ENCODE measurements at regions not wholly inside any gene's neighbourhood (a gene's known extent, or its start where the extent isn't known, plus 50 kb on each side); places are given as distances from the start of the nearest gene placed in this dataset.

DNA sequence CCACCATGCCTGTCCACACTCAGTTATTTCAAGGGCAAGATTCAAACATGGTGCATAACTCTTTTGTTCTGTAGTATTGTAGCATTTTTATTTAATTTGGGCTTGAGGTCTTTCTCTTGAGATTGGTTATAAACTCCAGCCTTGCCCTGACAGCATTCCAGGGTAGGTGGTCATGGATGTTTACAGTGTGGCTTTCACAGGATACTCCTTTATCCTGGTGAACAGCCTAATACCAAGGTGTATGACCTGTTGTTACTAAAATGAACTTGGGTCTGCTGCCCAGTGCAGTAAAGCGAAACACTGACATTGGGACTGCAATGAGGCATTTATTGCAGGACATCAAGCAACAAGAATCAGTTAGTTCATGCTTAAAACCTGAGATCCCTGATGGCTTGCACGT lies 434.8 kb downstream of the ANKRD50 start:
- H3K4me1 Mint-ChIP-seq (ENCODE audit: low read depth), result peaks cover 39% of the 10 kb centered on the region
- DNase-seq, result no peak
- H3K27ac Mint-ChIP-seq, result no peak overlapping the region
- no peaks in the 10 kb centered on the region; the same call in 1 of the 2 replicates for H3K9me3 Mint-ChIP-seq
- TF ChIP-seq, protein P1, sequence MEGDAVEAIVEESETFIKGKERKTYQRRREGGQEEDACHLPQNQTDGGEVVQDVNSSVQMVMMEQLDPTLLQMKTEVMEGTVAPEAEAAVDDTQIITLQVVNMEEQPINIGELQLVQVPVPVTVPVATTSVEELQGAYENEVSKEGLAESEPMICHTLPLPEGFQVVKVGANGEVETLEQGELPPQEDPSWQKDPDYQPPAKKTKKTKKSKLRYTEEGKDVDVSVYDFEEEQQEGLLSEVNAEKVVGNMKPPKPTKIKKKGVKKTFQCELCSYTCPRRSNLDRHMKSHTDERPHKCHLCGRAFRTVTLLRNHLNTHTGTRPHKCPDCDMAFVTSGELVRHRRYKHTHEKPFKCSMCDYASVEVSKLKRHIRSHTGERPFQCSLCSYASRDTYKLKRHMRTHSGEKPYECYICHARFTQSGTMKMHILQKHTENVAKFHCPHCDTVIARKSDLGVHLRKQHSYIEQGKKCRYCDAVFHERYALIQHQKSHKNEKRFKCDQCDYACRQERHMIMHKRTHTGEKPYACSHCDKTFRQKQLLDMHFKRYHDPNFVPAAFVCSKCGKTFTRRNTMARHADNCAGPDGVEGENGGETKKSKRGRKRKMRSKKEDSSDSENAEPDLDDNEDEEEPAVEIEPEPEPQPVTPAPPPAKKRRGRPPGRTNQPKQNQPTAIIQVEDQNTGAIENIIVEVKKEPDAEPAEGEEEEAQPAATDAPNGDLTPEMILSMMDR (IDR thresholded peaks at IDR 0.05), result no peak
- H3K36me3 Mint-ChIP-seq (ENCODE audit: low read depth), result no peaks in the 10 kb centered on the region
- no peak overlapping the region for H3K4me3 Mint-ChIP-seq
- H3K27me3 Mint-ChIP-seq (ENCODE audit: insufficient read depth), result no peaks in the 10 kb centered on the region; the same call in 1 of the 2 replicates

DNA sequence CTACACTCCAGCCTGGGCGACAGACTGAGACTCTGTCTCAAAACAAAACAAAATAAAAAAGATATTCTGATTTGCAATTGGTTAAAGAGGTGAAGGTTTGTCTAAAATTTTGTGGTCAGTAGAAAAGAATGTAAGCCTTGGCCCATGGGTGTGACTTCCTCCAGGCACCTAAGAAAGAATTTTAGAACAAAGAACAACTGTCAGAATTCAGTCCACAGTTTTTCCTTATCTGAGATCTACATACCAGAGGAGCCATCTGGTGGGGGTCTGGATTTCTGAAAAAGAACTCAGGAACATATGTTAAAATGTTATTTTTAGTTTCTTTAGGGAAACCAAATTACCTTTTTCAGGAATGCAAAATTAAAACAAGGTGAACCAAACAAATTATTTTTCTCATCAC lies 434.1 kb downstream of the ANKRD50 start:
- DNase-seq, result peak; percentile 45
- H3K27ac Mint-ChIP-seq, result peak overlapping the region; percentile 22; the same call in 1 of the 2 replicates
- no peaks in the 10 kb centered on the region for H3K36me3 Mint-ChIP-seq (ENCODE audit: low read depth)
- TF ChIP-seq, protein P1 (IDR thresholded peaks at IDR 0.05), result no peak
- peaks cover 39% of the 10 kb centered on the region for H3K4me1 Mint-ChIP-seq (ENCODE audit: low read depth)
- no peaks in the 10 kb centered on the region; the same call in 1 of the 2 replicates for H3K9me3 Mint-ChIP-seq
- no peak overlapping the region for H3K4me3 Mint-ChIP-seq
- no peaks in the 10 kb centered on the region; the same call in 1 of the 2 replicates for H3K27me3 Mint-ChIP-seq (ENCODE audit: insufficient read depth)

DNA sequence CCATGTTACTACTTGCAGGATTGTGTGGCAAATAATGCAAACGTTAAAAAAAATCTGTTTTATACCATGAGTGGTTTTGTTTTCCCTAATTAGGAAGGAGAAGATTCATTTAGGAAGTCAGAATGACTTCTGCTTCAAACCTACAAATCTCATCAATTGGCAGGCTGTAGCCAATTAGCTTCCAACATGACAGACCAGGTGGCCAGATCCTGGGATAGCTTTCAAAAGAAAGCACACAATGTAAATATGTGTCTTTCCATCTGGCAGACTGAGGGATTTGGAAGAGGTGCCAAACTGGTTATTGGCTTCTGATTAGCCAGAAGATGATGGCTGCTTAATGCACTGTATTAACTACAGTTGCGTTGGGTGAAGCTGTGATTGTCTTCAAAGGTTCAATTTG lies 432.8 kb downstream of the ANKRD50 start:
- H3K27me3 Mint-ChIP-seq (ENCODE audit: insufficient read depth), result no peaks in the 10 kb centered on the region
- no peaks in the 10 kb centered on the region for H3K36me3 Mint-ChIP-seq (ENCODE audit: low read depth)
- peaks cover 39% of the 10 kb centered on the region for H3K4me1 Mint-ChIP-seq (ENCODE audit: low read depth)
- no peak overlapping the region for H3K4me3 Mint-ChIP-seq
- TF ChIP-seq, protein P1 (IDR thresholded peaks at IDR 0.05), result no peak
- no peaks in the 10 kb centered on the region for H3K9me3 Mint-ChIP-seq
- no peak for DNase-seq
- no peak overlapping the region for H3K27ac Mint-ChIP-seq

DNA sequence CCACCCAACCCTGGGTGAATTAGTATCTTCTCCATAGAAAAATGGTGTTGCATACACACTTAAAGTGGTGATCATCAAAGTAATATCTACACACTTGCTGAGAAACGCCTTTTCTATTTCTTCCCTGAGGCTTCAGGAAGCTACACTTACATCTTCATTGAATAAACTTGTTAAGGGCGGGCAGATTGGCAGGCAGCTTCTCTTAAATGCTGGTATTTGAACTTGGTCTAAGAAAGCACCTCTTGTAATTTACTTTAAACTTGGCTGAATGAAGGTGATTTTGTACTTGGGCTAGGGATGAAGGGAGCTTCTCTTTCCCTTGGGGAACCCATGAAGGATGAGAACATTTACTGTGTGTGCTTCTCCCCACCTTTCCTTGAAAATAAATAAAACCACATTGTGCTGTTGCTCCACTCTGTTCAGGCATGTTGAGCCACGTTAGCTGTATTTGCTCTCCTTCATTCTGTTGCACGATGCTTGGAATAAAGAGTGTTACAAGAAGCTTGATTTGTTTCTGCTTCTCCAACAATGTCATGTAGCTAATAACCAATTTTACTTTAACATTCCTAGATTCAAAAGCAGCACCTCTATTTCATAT lies 430.1 kb downstream of the ANKRD50 start:
- no peaks in the 10 kb centered on the region for H3K9me3 Mint-ChIP-seq
- TF ChIP-seq, protein P1 (IDR thresholded peaks at IDR 0.05), result no peak
- H3K27me3 Mint-ChIP-seq (ENCODE audit: insufficient read depth), result no peaks in the 10 kb centered on the region
- no peaks in the 10 kb centered on the region for H3K36me3 Mint-ChIP-seq (ENCODE audit: low read depth)
- H3K27ac Mint-ChIP-seq, result no peak overlapping the region
- no peak for DNase-seq
- H3K4me1 Mint-ChIP-seq (ENCODE audit: low read depth), result peaks cover 23% of the 10 kb centered on the region
- H3K4me3 Mint-ChIP-seq, result no peak overlapping the region

DNA sequence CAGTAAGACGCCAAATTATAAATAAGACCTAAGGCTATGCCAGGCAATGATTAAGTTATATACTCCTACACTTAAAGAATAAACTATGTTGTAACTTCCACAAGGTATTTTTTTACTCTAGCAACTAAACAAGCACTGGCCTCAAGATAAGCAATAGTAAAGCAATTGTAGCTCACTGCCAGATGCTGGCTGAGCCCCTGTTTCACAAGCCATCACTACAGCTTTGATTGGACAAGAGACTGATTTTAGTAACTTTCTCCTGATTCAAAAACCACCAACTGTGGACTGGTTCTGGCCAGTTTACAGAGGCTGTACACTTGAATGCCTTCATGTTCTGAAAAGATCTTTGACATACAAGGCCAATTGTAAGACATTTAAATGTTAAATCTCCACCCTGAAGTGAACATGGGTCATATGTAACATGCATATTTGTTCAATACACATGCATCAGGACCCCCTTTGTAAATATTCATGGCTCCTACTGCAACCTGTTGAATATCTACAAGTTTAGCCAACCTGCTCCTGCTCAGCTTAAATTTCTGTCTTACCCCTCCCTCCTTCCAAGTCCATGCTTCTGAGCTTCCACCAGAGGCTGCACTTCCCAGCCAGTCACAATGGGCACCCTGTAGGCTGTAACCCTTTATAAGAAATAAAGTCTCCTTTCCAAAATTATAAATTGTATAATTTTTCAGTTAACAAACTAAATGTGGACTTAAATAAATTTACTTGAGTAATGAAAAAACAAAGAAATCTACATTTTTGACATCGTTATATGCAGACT lies 423.6 kb downstream of the ANKRD50 start:
- Mint-ChIP-seq H3K27me3 (ENCODE audit: insufficient read depth) (peaks cover 3% of the 10 kb centered on the region; the same call in 1 of the 2 replicates), H3K27ac (no peak overlapping the region), H3K36me3 (ENCODE audit: low read depth) (no peaks in the 10 kb centered on the region), H3K4me1 (ENCODE audit: low read depth) (no peaks in the 10 kb centered on the region), H3K4me3 (no peak overlapping the region), H3K9me3 (no peaks in the 10 kb centered on the region)
- TF ChIP-seq, protein P1 (IDR thresholded peaks at IDR 0.05), result no peak
- no peak for DNase-seq
